ENCODE measurements at regions not wholly inside any gene's neighbourhood (a gene's known extent, or its start where the extent isn't known, plus 50 kb on each side); places are given as distances from the start of the nearest gene placed in this dataset.

- TF ChIP-seq POLR2A (IDR thresholded peaks at IDR 0.05) (no peak), CTCF (IDR thresholded peaks at IDR 0.05) (no peak), POLR2AphosphoS5 (IDR thresholded peaks at IDR 0.05) (no peak)
Observed at GRCh38 chr12:102659200-102659911, 179.0 kb upstream of the IGF1 start.
